NCI-H2107 treated with DMSO at 0.1 percent for 48 hours (cell line): ENCODE measurements at regions not wholly inside any gene's neighbourhood (a gene's known extent, or its start where the extent isn't known, plus 50 kb on each side); places are given as distances from the start of the nearest gene placed in this dataset.

Experiments
- DNase-seq: peaks from one replicate; lab custom pipeline; 2025; ENCODE audit not compliant: unreplicated experiment; lab: John Stamatoyannopoulos, UW

- no peak for DNase-seq
These were observed 77.8 kb upstream of the CPNE8 start for GRCh38 chr12:38983117-38983571.

GRCh38 chr12:38977132-38977531 is 71.7 kb upstream of the CPNE8 start:
- no peak for DNase-seq

- DNase-seq, result no peak
These were observed 64.3 kb upstream of the CPNE8 start for GRCh38 chr12:38969706-38970105.

- no peak for DNase-seq
These were observed 56.3 kb upstream of the CPNE8 start for GRCh38 chr12:38961683-38962082.

- no peak for DNase-seq
These were observed 55.6 kb upstream of the CPNE8 start for GRCh38 chr12:38961012-38961411.

GRCh38 chr12:38956337-38956736 is 50.9 kb upstream of the CPNE8 start:
- no peak for DNase-seq
